AG04450 (cell line): ENCODE measurements at regions not wholly inside any gene's neighbourhood (a gene's known extent, or its start where the extent isn't known, plus 50 kb on each side); places are given as distances from the start of the nearest gene placed in this dataset.

Experiments used
- CTCF ChIA-PET: fragments of 300-600, 350-600 bp; formaldehyde crosslinking; extraction: SDS; loops from one replicate; lab custom pipeline; 2022; ENCODE audit warnings: antibody characterized with exemption, inconsistent platforms; lab: Charles Lee
- POLR2A ChIA-PET: fragments of 350-600 bp; formaldehyde crosslinking; extraction: SDS; loops from one replicate; lab custom pipeline; 2021; ENCODE audit warnings: antibody characterized with exemption, inconsistent platforms; lab: Yijun Ruan, JAX
- DNase-seq: peaks from one replicate; pipeline ENCODE4 v3.0.0-alpha.2; 2011; ENCODE audit warnings: low read depth, low spot score
- H3K27ac ChIP-seq: one replicate; pipeline ENCODE4 v1.5.1; 2012; ENCODE audit warnings: low read depth, low read length, control low read depth
- H3K27me3 ChIP-seq: one replicate; pipeline ENCODE4 v1.6.0; 2012; ENCODE audit warnings: low read length; ENCODE audit not compliant: control insufficient read depth, insufficient read depth
- H3K4me3 ChIP-seq: 2 replicates; pipeline ENCODE4 v1.5.1; 2011; ENCODE audit warnings: mild to moderate bottlenecking, low read depth, low read length, control low read depth
- H3K9me3 ChIP-seq: 2 replicates; pipeline ENCODE4 v1.5.1; 2012; ENCODE audit warnings: low read length; ENCODE audit not compliant: control insufficient read depth, insufficient read depth
- CTCF ChIP-seq: IDR thresholded peaks from 2 replicates; pipeline ENCODE4 v1.5.1; 2011; ENCODE audit warnings: low read depth, low read length, control low read depth, inconsistent platforms

- no peak overlapping the region for H3K27ac ChIP-seq
- H3K27me3 ChIP-seq, result peaks cover 2% of the 10 kb centered on the region
- TF ChIP-seq CTCF, result no peak
- H3K9me3 ChIP-seq, result no peaks in the 10 kb centered on the region; the same call in 1 of the 2 replicates
- ChIA-PET CTCF (no interaction called here), POLR2A (no interaction called here)
- no peak for DNase-seq
- no peak overlapping the region for H3K4me3 ChIP-seq
These were observed 91.6 kb downstream of the CMC2 start for GRCh38 chr16:80915079-80915450.

- Histone ChIP-seq H3K9me3 (no peaks in the 10 kb centered on the region; the same call in 1 of the 2 replicates), H3K27ac (no peak overlapping the region), H3K4me3 (no peak overlapping the region), H3K27me3 (peaks cover 2% of the 10 kb centered on the region)
- CTCF ChIA-PET, result no interaction called here
- POLR2A ChIA-PET, result no interaction called here
- DNase-seq, result no peak
- no peak for TF ChIP-seq CTCF
These were observed 92.2 kb downstream of the CMC2 start for GRCh38 chr16:80914379-80915078.

- Histone ChIP-seq H3K27me3 (peaks cover 2% of the 10 kb centered on the region), H3K9me3 (no peaks in the 10 kb centered on the region; the same call in 1 of the 2 replicates), H3K27ac (no peak overlapping the region), H3K4me3 (no peak overlapping the region)
- TF ChIP-seq CTCF, result no peak
- CTCF ChIA-PET, result no interaction called here
- DNase-seq, result no peak
- POLR2A ChIA-PET, result no interaction called here
These were observed 93.3 kb downstream of the CMC2 start for GRCh38 chr16:80913397-80913796.

- no peak for DNase-seq
- CTCF ChIA-PET, result no interaction called here
These were observed 94.0 kb downstream of the CMC2 start for GRCh38 chr16:80912651-80913050.

More at GRCh38 chr16:80912651-80913050, 94.0 kb downstream of the CMC2 start:
- Histone ChIP-seq H3K4me3 (no peak overlapping the region), H3K9me3 (no peaks in the 10 kb centered on the region; the same call in 1 of the 2 replicates), H3K27me3 (peaks cover under 1% of the 10 kb centered on the region), H3K27ac (no peak overlapping the region)
- TF ChIP-seq CTCF, result no peak
- POLR2A ChIA-PET, result no interaction called here
